CD14-positive monocyte (primary cell): ENCODE measurements at regions not wholly inside any gene's neighbourhood (a gene's known extent, or its start where the extent isn't known, plus 50 kb on each side); places are given as distances from the start of the nearest gene placed in this dataset.

Experiments
- DNase-seq, 3 donors: peaks; one replicate each; pipeline ENCODE4 v3.0.0-alpha.2; 2011 to 2022
- H2AFZ ChIP-seq: 2 replicates; pipeline ENCODE4 v1.6.0; 2012; ENCODE audit warnings: mild to moderate bottlenecking, low read depth, low read length, inconsistent platforms; ENCODE audit not compliant: insufficient read depth, poor library complexity, severe bottlenecking
- H3K27ac ChIP-seq, 2 donors: 1 replicate in 1 of 2; 2 replicates in 1 of 2; pipeline ENCODE4 v1.5.1; 2012 to 2013; ENCODE audit warnings: low read length in 2 of 2, control low read depth in 1 of 2, inconsistent platforms in 1 of 2, low read depth in 1 of 2, mild to moderate bottlenecking in 1 of 2
- H3K27me3 ChIP-seq, 2 donors: one replicate each; pipeline versions ENCODE4 v1.6.0 to v1.6.1; 2011 to 2013; ENCODE audit warnings: low read length in 2 of 2; ENCODE audit not compliant: control insufficient read depth in 2 of 2, insufficient read depth in 2 of 2
- H3K36me3 ChIP-seq, 2 donors: replicated peaks in 1 of 2; 1 replicate in 1 of 2; 2 replicates in 1 of 2; pipeline versions ENCODE4 v1.5.1 to v1.6.1; 2012 to 2013; ENCODE audit warnings: low read length in 2 of 2, control low read depth in 1 of 2, inconsistent platforms in 1 of 2, mild to moderate bottlenecking in 1 of 2; ENCODE audit not compliant: insufficient read depth in 2 of 2, control insufficient read depth in 1 of 2
- H3K4me1 ChIP-seq, 2 donors: 1 replicate in 1 of 2; 2 replicates in 1 of 2; pipeline versions ENCODE4 v1.5.1 to v1.6.1; 2012 to 2013; ENCODE audit warnings: low read length in 2 of 2, control low read depth in 1 of 2, inconsistent platforms in 1 of 2, mild to moderate bottlenecking in 1 of 2, moderate library complexity in 1 of 2; ENCODE audit not compliant: insufficient read depth in 2 of 2, control insufficient read depth in 1 of 2
- H3K4me2 ChIP-seq: replicated peaks from 2 replicates; pipeline ENCODE3; 2012; ENCODE audit warnings: low read length, moderate library complexity, mild to moderate bottlenecking; ENCODE audit not compliant: poor library complexity, severe bottlenecking; ENCODE audit errors: extremely low read depth
- H3K4me3 ChIP-seq, 3 experiments: fragments of 200-600 bp in 1 of 3; sonication (generic) in 1 of 3; replicated peaks in 1 of 3; 1 replicate in 2 of 3; 2 replicates in 1 of 3; pipeline ENCODE4 v1.5.1; 2011 to 2013; ENCODE audit warnings: low read length in 3 of 3, mild to moderate bottlenecking in 3 of 3, control low read depth in 2 of 3, low read depth in 2 of 3, inconsistent platforms in 1 of 3, moderate library complexity in 1 of 3
- H3K79me2 ChIP-seq: 2 replicates; pipeline ENCODE4 v1.6.0; 2012; ENCODE audit warnings: mild to moderate bottlenecking, control low read depth, inconsistent platforms, low read length, moderate library complexity; ENCODE audit not compliant: insufficient read depth
- H3K9ac ChIP-seq: 2 replicates; pipeline ENCODE4 v1.6.0; 2017; ENCODE audit warnings: low read length, mild to moderate bottlenecking; ENCODE audit not compliant: insufficient read depth, poor library complexity, severe bottlenecking
- H3K9me3 ChIP-seq, 2 donors: replicated peaks in 1 of 2; 1 replicate in 1 of 2; 2 replicates in 1 of 2; pipeline versions ENCODE4 v1.5.1 to v1.6.1; 2012 to 2013; ENCODE audit warnings: low read length in 2 of 2, control low read depth in 1 of 2; ENCODE audit not compliant: control insufficient read depth in 1 of 2, insufficient read depth in 1 of 2
- H4K20me1 ChIP-seq: 2 replicates; pipeline ENCODE4 v1.6.0; 2012; ENCODE audit warnings: mild to moderate bottlenecking, low read length, control low read depth, moderate library complexity; ENCODE audit not compliant: insufficient read depth
- H3K27ac Mint-ChIP-seq, 7 donors: one replicate each; pipeline ENCODE4 v1.8.0; 2020; ENCODE audit warnings: mild to moderate bottlenecking in 7 of 7, mixed read lengths in 7 of 7, moderate library complexity in 6 of 7, inconsistent platforms in 2 of 7
- H3K27me3 Mint-ChIP-seq, 3 donors: one replicate each; pipeline ENCODE4 v1.8.0; 2021 to 2022; ENCODE audit warnings: low read depth in 3 of 3, mild to moderate bottlenecking in 3 of 3, mixed read lengths in 3 of 3, moderate library complexity in 3 of 3, inconsistent platforms in 1 of 3
- H3K36me3 Mint-ChIP-seq, 2 donors: one replicate each; pipeline ENCODE4 v1.8.0; 2020; ENCODE audit warnings: mixed read lengths in 2 of 2, inconsistent platforms in 1 of 2, mild to moderate bottlenecking in 1 of 2
- H3K4me1 Mint-ChIP-seq: one replicate; pipeline ENCODE4 v1.8.0; 2020; ENCODE audit warnings: mild to moderate bottlenecking, mixed read lengths
- H3K4me3 Mint-ChIP-seq, 2 donors: one replicate each; pipeline ENCODE4 v1.8.0; 2020; ENCODE audit warnings: mild to moderate bottlenecking in 2 of 2, mixed read lengths in 2 of 2, moderate library complexity in 1 of 2
- H3K9me3 Mint-ChIP-seq, 7 donors: one replicate each; pipeline ENCODE4 v1.8.0; 2020 to 2022; ENCODE audit warnings: mixed read lengths in 7 of 7, mild to moderate bottlenecking in 6 of 7, moderate library complexity in 6 of 7, inconsistent platforms in 2 of 7
- CTCF ChIP-seq: fragments of 200-600 bp; IDR thresholded peaks from one replicate; pipeline ENCODE4 v1.8.0; 2022; ENCODE audit warnings: antibody characterized with exemption, mild to moderate bottlenecking
- WGBS: methylation state at CpG from one replicate; pipeline ENCODE4 v1.1.5; 2013; ENCODE audit warnings: missing lambda C conversion rate; ENCODE audit not compliant: insufficient coverage; 5-methylcytosine and 5-hydroxymethylcytosine counted together
- intact Hi-C, 2 donors: fragments of 100-400 bp; cut with micrococcal nuclease; formaldehyde crosslinking; loops; one replicate each; pipeline versions ENCODE4 v1.15.0 to v1.15.1; 2023

- no peaks in the 10 kb centered on the region for H3K27me3 Mint-ChIP-seq
- H3K36me3 Mint-ChIP-seq, result no peaks in the 10 kb centered on the region
- no peak overlapping the region for H3K4me2 ChIP-seq
- WGBS, result 83% methylated on average over 4 of the region's 5 CpGs
- intact Hi-C loops, result no loop called here
- H3K4me3 ChIP-seq, result no peak overlapping the region
- peaks cover 0 to 4% (median 0%) of the 10 kb centered on the region in 7 donors for H3K9me3 Mint-ChIP-seq
- TF ChIP-seq CTCF, result no peak
- no peak overlapping the region for H2AFZ ChIP-seq
- no peaks in the 10 kb centered on the region for H3K4me1 ChIP-seq
- H3K79me2 ChIP-seq, result no peaks in the 10 kb centered on the region
- no peaks in the 10 kb centered on the region for H3K9me3 ChIP-seq
- no peak overlapping the region for H3K27ac ChIP-seq
- H3K9ac ChIP-seq, result no peak overlapping the region
- H3K4me1 Mint-ChIP-seq, result no peaks in the 10 kb centered on the region
- DNase-seq, result no peak
- H3K27ac Mint-ChIP-seq, result no peak overlapping the region
- no peaks in the 10 kb centered on the region for H3K27me3 ChIP-seq
- H3K4me3 Mint-ChIP-seq, result no peak overlapping the region
- H4K20me1 ChIP-seq, result no peaks in the 10 kb centered on the region
- no peaks in the 10 kb centered on the region for H3K36me3 ChIP-seq
Observed at GRCh38 chr15:61752001-61752400, 308.2 kb downstream of the VPS13C start.

- Histone ChIP-seq H3K4me1 (no peaks in the 10 kb centered on the region), H4K20me1 (no peaks in the 10 kb centered on the region), H3K36me3 (no peaks in the 10 kb centered on the region), H3K4me2 (no peak overlapping the region), H3K27ac (no peak overlapping the region), H2AFZ (no peak overlapping the region), H3K9ac (no peak overlapping the region), H3K27me3 (no peaks in the 10 kb centered on the region), H3K4me3 (no peak overlapping the region), H3K79me2 (no peaks in the 10 kb centered on the region), H3K9me3 (no peaks in the 10 kb centered on the region)
- Mint-ChIP-seq H3K27ac (no peak overlapping the region), H3K9me3 (peaks cover 0 to 4% (median 0%) of the 10 kb centered on the region in 7 donors), H3K36me3 (no peaks in the 10 kb centered on the region), H3K27me3 (no peaks in the 10 kb centered on the region), H3K4me1 (no peaks in the 10 kb centered on the region), H3K4me3 (no peak overlapping the region)
- 96% methylated on average over 15 of the region's 15 CpGs for whole genome bisulfite sequencing
- no peak for DNase-seq
- intact Hi-C loops, result no loop called here
- TF ChIP-seq CTCF, result no peak
Observed at GRCh38 chr15:61750271-61751084, 309.8 kb downstream of the VPS13C start.
